HG02970 (cell line): ENCODE measurements at regions not wholly inside any gene's neighbourhood (a gene's known extent, or its start where the extent isn't known, plus 50 kb on each side); places are given as distances from the start of the nearest gene placed in this dataset.
"Not testable (repeated sequence)": the region's sequence is repeated elsewhere in the genome, so short reads cannot be mapped to it uniquely, and the experiment has no call there.

Source experiments
- ATAC-seq: cut with Tn5 transposase; IDR thresholded peaks from one replicate; pipeline ENCODE4 v1.9.1; 2021; ENCODE audit warnings: mild to moderate bottlenecking, moderate library complexity, moderate number of reproducible peaks; ENCODE audit not compliant: unreplicated experiment, low FRiP score

DNA sequence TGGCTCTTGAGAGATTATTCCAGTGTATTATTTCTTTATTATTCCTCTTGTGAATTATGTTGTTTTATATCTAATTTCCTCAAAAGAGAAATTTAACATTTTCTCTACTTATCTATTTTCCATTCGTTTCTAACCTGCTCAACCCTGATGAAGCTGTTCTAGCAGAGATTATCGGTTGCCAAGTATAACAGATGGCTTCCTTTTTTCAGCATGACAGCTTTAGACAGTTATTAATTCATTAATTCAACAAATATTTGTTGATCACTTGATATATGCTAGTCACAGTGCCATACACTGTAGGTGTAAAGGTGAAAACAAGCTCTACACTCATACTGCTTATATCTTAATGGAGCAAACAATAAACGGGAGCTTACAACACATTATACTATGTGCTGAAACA is 137.9 kb upstream of the UBE2E3 start:
- ATAC-seq = no peak

DNA sequence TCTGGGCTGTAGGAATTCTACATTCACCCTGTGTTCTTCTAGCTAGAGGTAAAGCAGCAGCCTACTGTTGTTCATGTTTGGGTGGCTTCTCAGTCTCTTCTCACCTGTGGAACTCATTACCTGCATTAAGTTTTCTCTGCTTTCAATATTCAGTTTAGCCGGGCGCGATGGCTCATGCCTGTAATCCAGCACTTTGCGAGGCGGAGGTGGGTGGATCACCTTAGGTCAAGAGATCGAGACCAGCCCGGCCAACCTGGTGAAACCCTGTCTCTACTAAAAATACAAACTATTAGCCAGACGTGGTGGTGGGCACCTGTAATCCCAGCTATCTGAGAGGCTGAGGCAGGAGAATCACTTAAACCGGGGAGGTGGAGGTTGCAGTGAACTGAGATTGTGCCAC is 139.8 kb upstream of the UBE2E3 start:
- no peak for ATAC-seq

- ATAC-seq = no peak
Observed at GRCh38 chr2:180829836-180830235, 150.6 kb upstream of the UBE2E3 start.

- ATAC-seq = no peak
Observed at GRCh38 chr2:180829261-180829660, 151.1 kb upstream of the UBE2E3 start.

DNA sequence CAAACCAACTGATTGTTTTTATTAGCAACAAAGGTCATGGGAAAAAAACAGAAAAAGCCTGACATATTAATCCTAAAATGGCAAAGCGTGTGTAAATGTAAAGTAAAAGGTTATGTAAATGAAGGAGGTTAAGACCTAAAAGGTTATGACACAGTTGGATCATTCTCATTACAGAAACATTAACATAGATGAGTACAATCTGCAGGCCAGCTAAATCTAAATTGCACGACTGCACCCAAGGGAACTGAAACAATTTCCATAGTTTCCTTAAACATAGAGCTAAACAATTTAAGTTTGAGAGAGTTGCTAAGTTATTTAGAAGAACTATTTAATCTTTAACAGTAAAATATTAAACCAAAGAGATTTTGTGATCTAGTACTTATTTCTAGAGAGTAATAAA is 151.6 kb upstream of the UBE2E3 start:
- no peak for ATAC-seq

DNA sequence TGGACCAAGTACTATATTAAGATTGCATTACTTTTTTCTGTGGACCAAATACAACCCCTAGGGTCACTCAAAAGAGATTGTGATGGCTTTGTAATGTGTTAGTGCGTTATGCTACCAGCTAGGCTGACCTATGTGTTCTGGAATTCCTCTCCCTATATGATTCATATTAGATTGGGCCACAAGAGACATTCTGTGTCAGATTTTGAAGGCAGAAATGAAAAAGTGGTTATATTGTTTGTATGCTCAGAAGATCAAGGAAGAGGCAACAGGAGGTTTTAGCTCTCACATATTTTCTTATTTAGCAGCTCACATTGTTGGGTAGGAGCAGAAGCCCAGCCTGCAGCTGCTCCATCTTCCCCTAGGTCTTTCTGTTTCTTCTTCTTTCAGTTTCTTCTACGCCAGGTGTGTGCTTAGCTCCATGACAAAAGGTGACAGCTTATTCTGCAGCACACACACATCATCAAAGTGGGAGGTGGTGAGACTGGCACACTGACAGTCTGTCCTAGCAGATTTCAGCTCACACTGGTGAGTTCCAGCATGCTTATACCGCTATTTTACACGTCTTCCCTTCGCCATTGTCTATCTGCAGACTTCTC is 156.8 kb upstream of the UBE2E3 start:
- ATAC-seq = no peak

- ATAC-seq = no peak
Observed at GRCh38 chr2:180819106-180819505, 161.3 kb upstream of the UBE2E3 start.

GRCh38 chr2:180818700-180819099 is 161.7 kb upstream of the UBE2E3 start:
- not testable (repeated sequence) for ATAC-seq

- no peak for ATAC-seq
Observed at GRCh38 chr2:180799141-180799540, 181.3 kb upstream of the UBE2E3 start.

- no peak for ATAC-seq
Observed at GRCh38 chr2:180790891-180791290, 189.5 kb upstream of the UBE2E3 start.

DNA sequence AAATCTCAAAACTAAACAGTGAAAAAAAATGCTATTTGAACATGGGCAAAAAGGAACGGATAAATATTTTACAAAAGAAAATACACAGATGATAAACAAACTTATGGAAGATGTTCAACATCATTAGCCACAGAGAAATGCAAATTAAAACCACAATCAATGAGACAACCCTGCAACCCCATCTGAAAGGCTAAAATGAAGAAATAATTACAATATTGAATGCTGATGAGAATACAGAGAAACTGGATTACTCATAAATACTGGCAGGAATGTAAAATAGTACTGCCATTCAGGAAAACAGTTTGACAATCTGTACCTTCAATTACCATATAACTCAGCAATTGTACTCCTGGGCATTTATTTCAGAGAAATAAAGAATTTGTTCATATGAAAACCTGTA is 193.1 kb upstream of the UBE2E3 start:
- no peak for ATAC-seq

- ATAC-seq = no peak
Observed at GRCh38 chr2:180781276-180781675, 199.1 kb upstream of the UBE2E3 start.

GRCh38 chr2:180778291-180778690 is 202.1 kb upstream of the UBE2E3 start:
- no peak for ATAC-seq

- ATAC-seq = no peak
Observed at GRCh38 chr2:180776921-180777320, 203.5 kb upstream of the UBE2E3 start.

GRCh38 chr2:180775711-180776110 is 204.7 kb upstream of the UBE2E3 start:
- ATAC-seq = no peak

GRCh38 chr2:180765316-180765715 is 215.1 kb upstream of the UBE2E3 start:
- not testable (repeated sequence) for ATAC-seq

- ATAC-seq = no peak
Observed at GRCh38 chr2:180763263-180763989, 217.0 kb upstream of the UBE2E3 start.

DNA sequence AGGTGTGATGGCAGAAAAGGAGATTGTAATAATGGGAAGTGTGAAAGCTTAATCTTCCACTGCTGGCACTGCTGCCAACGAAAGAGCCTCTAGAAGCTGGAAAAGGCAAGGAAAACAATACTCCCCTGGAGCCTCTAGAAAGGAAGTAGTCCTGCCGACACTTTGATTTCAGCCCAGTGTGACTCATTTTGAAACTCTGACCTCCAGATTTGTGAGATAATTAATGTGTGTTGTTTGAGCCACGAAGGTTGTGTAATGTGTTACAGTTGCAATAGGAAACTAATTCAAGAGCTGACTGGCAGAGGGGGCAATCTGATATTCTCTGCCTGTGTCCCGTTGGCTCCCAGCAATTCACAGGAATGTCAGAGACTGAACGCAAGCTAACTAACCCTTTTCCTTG is 219.2 kb upstream of the UBE2E3 start:
- no peak for ATAC-seq

DNA sequence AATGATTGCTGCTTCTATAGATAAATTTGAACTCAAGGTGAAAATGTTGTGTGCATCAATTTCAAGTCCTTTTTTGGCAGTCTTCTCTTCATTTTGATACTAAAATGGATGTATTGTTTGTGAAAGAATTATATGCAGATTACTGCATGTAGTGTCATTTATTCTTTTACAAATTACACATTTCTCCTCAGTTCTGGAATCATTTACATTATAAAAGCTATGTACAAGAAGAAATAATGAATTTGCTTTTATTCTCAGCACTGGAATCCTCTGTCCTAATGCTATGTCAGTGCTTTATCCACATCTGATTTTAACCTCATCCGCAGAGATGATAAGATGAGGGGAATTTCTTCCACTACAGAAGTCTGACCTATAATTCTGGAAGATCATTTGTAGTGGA is 220.8 kb upstream of the UBE2E3 start:
- no peak for ATAC-seq

DNA sequence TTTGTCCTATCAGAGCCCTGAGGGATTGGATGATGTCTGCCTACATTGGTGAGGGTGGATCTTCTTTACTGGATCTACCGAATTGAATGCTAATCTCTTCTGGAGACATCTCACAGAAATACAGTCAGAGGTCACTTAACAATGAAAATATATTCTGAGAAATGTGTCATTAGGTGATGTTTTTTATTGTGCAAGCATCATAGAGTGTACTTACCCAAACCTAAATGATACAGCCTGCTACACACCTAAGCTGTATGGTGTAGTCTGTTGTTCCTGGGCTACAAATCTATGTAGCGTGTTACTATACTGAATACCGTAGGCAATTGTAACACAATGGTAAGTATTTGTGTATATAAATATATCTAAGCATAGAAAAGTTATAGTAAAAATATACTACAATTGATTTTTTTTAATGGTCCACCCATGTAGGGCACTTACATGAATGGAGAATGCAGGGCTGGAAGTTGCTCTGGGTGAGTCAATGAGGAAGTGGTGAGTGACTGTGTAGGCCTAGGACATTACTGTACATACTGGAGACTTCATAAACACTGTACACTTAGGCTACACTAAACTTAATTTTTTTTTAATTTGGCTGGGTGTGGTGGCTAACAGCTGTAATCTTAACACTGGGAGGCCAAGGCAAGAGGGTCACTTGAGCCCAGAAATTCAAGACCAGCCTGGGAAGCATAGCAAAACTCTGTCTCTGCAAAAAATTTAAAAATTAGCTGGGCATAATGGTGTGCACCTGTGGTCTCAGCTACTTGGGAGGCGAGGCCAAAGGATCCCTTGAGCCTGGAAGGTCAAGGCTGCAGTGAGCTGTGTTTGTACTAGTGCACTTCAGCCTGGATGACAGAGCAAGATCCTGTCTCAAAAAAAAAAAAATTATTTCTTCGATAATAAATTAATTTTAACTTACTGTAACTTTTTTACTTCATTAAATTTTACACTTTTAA is 226.3 kb upstream of the UBE2E3 start:
- ATAC-seq = no peak

GRCh38 chr2:180751306-180751920 is 229.0 kb upstream of the UBE2E3 start:
- no peak for ATAC-seq
